Activated T-cell treated with anti-CD3 and anti-CD28 coated beads for 24 hours (primary cell): ENCODE measurements at regions not wholly inside any gene's neighbourhood (a gene's known extent, or its start where the extent isn't known, plus 50 kb on each side); places are given as distances from the start of the nearest gene placed in this dataset.
"Not testable (repeated sequence)": the region's sequence is repeated elsewhere in the genome, so short reads cannot be mapped to it uniquely, and the experiment has no call there.

Experiments used
- DNase-seq: peaks from one replicate; pipeline ENCODE4 v3.0.0-alpha.2; 2020; ENCODE audit warnings: low read depth

- no peak for DNase-seq
Measured at GRCh38 chr2:133977405-133977804, 276.5 kb upstream of the MGAT5 start.

DNA sequence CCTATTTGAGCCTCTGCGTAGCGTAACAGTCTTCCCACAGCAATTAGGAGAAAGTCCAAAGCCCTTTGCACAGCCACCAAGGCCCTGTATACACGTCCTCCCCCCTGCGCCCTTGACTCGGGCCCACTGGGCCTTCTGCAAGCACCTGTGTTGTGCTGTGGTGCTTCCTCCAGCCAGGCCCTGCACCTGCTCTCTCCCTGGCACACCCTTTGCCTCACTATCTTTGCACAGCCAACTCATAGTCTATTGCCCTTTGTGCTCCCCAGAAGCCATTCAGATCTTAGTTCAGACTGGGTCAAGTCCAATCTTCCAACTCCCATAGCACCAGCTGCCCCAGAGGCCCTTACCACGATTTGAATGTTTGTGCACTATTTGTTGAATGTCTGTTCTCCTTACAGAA lies 271.6 kb upstream of the MGAT5 start:
- no peak for DNase-seq

GRCh38 chr2:133985563-133985962 lies 268.3 kb upstream of the MGAT5 start:
- DNase-seq: no peak

GRCh38 chr2:133986081-133986837 lies 267.6 kb upstream of the MGAT5 start:
- DNase-seq: no peak

- no peak for DNase-seq
Measured at GRCh38 chr2:133986881-133987795, 266.7 kb upstream of the MGAT5 start.

DNA sequence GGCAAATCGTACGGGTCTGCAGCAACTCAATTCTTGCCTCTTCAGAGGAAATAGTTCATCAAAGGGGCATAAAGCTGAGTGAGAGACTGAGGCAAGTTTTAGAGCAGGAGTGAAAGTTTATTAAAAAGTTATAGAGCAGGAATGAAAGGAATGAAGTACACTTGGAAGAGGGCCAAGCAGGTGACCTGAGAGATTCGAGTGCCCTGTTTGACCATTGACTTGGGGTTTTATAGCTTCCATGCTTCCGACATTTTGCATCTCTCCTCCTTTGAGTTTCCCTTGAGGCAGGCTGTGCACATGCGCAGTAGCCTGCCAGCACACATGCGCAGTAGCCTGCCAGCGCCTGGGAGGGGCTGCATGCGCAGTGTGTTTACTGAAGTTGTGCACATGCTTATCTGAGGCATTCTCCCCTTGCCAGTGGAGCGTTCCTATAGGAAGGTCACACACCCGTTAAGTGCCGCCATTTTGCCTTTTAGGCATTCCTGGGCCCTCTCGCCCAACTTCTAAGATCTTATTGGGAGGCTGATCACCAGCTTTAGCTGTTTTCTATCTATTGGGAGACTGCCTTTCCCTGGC lies 265.5 kb upstream of the MGAT5 start:
- DNase-seq: no peak

- no peak for DNase-seq
Measured at GRCh38 chr2:133991606-133992168, 262.2 kb upstream of the MGAT5 start.

DNA sequence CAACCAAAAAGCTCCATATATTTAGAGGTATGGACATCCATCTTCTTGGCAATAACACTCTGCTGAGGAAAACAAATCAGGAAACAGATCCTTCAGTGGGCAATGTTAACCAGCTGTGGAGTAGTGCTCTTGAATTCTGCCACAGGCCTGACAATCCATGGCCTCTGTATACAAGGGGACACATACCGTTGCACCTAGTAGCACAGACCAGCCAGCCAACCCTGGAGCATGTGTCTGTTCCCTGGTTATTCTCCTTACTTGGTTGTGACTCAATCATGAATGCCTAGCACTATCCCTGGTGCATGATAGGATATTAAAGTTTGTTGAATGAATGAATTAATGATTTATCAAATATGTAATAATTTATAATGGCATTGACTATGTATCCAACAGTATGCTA lies 261.4 kb upstream of the MGAT5 start:
- no peak for DNase-seq

DNA sequence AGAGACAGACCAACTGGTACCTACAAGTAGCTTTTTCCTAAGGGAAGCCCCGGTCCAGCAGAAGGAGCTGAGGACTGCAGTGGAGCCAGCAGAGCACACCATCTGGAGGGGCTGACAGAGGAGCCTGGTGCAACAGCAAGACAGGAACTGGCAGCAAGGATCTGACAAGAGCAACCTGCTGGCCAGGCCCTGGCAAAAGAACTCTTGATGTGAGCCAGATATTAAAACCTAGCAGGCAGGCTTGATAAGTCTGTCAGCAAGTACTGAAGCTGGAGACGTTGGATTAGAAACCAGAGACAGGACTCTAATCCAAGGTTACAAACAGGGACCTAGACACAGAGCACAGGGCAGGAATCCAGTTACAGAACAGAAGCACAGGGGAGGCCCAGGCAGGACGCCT lies 260.7 kb upstream of the MGAT5 start:
- DNase-seq: no peak

DNA sequence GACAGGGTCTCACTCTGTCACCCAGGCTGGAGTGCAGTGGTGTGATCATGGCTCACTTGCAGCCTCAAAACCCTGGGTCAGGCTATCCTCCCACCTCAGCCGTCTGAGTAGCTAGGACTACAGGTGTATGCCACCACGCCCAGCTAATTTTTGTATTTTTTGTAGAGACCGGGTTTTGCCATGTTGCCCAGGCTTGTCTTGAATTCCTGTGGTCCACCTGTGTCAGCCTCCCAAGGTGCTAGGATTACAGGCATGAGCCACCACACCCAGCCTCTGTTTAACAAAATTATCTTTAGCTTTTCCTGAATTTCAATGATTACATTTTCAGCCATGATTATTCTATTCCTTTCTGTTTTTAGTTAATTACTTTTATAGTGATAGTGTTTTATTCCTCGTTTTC lies 255.1 kb upstream of the MGAT5 start:
- DNase-seq: not testable (repeated sequence)

DNA sequence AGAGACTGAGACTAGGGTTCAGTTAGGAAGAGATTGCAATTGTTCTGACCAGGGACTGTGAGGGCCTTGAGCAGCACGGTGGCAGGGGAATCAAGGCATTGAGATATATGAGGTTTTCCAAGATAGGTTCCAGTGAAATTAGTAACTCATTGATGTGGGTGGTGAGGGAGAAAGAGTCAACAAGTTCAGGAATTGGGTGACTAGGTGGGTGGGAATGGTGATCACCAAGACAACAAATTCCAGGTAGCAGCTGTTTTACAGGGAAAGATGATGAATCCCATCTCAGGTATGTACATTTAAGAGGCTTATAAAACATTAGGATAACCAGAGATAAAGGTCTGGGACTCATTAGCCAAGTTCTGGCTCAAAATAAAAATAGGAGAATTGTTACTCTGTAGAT lies 251.5 kb upstream of the MGAT5 start:
- DNase-seq: no peak

DNA sequence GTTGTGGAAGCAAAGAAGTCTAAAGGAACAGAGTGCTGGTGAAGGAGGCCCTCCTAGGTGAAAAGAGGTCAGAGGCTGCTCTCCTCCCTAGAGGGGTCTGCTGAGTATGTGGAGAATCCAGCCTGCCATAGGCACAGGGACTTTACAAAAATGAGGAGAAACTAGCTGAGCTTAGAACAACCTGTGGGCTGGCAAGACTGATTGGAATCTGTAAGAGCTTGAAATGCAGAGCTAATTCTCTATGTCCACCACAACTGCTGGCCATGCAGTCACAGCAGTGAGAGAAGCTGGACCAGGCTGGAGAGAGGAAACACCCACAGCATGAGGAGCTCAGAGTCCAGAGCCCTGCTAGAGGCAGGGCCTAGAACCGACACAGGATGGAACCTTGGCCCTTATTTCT lies 251.0 kb upstream of the MGAT5 start:
- no peak for DNase-seq

- no peak for DNase-seq
Measured at GRCh38 chr2:134004467-134004866, 249.4 kb upstream of the MGAT5 start.

GRCh38 chr2:134008837-134009236 lies 245.0 kb upstream of the MGAT5 start:
- DNase-seq: no peak

DNA sequence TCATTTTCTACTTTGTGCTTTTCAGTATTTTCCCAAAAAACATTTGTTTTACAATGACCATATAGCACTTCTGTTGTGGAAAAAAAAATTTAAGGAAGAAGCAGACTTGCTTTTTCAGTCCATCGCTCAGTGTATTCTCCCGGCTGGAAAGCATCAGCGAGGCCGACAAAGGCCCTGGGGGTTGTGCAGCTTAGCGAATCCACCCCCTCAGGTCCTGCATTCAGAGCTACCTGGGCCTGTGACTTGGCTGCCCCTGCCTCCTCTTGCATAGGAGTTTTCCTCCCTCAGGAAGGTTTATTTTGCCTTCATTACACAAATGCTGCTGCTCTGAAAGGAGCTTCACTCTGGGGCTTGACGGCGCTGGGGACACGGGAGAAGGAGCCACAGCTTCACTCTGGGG lies 244.4 kb upstream of the MGAT5 start:
- no peak for DNase-seq

DNA sequence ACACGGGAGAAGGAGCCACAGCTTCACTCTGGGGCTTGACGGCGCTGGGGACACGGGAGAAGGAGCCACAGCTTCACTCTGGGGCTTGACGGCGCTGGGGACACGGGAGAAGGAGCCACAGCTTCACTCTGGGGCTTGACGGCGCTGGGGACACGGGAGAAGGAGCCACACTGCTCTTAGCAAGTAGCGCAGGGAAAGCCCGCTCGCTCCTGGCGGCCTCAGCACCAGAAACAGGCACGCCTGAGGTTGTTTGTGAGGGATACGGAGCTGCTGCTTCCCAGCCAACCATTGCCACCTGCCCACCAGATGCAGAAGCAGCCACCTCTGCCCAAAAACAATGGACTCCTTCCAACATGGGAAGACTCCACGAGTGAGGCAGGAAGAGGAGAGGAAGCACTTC lies 244.0 kb upstream of the MGAT5 start:
- DNase-seq: not testable (repeated sequence)

DNA sequence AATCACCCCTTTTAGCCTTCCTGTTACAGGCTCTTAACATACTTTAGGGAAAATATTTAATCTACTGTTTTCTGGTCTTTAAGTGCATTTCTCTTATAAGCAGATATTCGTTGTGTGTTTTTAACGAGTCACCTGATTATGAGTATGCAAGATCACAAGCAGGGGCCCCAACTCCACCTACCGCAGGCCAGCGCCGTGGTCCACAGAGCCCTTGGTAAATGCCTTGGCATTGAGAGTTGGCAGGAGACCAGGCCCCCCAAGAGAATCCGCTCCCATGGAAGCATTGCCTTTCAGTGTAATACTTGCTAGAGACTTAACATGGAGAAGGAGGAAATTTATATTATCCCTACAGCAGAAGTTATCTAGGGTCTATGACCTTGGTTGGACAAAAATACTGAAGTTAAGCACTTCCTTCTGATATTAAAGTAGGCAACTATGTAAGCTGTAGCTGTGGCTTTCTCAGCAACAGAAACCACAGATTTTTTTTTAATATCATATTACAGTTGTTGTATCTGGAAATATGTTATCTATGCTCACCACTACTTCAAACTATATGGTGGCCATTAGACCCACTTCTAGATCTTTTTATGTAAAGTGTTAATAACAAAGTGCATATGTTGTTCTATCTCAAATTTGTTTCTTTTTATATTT lies 241.8 kb upstream of the MGAT5 start:
- no peak for DNase-seq

DNA sequence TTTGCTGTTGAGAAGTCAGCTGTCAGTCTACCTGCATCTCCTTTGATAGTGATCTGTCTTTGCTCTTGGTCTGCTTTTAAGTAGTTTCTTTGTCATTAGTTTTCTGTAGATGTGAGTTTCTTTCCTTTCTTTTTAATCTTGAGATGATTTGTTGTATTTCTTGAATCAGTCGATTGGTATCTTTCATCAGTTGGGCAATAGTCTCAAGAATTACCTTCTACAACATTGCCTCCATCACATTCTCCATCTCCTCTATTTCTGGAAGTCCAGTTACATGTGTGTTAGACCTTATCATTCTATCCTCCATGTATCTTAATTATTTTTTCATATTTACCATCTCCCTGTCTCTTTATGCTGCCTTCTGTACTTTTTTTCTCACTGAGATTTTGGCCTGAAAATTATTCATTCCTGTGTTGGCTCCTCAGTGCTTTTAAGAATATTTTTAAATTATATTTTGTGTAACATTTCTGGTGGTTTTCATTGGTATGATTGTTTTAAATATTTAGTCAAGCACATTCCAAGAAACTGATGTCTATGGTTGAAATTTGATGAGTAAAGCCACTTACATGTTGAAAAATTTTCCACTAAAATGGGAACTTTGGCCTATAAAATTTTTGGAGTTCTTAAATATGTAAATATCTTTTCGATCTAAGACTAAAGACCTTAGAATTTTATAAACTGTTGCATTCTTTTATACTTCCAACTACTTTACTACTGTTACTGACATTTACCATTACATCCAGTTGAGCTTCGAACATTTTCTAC lies 239.5 kb upstream of the MGAT5 start:
- no peak for DNase-seq

DNA sequence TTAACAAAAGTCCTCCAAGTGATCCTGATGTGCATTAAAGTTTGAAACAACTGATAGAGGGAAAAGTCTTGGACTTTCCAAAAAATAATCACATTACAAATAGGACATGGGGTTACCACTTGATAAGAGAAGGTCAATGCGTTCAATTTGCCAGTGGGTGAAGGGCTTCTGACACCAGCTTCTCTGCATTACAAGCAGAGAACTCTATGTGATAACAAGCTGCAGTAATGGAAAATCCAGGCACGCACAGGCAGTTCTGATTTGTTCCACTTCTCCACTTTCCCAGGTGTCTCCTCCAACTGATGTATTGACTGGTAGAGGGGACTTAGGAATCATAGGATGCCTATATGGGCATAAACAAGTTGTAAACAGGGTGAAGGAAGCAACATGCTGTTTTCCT lies 234.0 kb upstream of the MGAT5 start:
- no peak for DNase-seq

- DNase-seq: no peak
Measured at GRCh38 chr2:134020608-134021007, 233.3 kb upstream of the MGAT5 start.

DNA sequence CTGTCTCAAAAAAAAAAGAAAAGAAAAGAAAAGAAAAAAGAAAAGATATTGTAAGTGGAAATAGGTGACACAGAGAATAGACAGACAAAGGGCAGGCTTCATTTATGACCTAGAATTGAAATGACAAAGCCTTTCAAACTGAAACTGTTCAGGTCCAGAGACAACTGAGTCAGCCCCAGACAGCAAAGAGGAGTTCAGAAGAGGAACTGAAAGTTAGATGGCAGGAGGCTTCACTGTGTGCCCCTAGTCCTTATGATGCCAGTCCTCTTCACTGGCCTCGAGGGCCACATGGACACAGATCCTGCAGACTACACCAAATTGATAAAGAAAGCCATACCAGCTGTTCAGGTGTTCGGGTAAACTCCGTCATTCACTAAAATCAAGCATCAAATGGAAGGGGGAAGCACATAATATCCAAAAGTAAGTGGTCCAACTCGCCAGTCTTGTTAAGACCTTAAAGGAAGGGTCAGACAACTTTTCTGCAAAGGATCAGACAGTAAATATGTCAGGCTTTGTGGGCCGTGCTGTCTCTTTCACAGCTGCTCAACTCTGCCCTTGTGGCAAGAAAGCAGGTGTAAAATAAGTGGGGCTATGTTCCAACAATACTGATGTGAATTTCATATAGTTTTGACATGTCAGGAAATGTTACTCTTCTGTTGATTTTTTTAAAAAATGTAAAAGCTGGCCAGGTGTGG lies 231.9 kb upstream of the MGAT5 start:
- DNase-seq: no peak
